Liver (tissue), 3 donors: ENCODE measurements at regions not wholly inside any gene's neighbourhood (a gene's known extent, or its start where the extent isn't known, plus 50 kb on each side); places are given as distances from the start of the nearest gene placed in this dataset.

Experiments used
- CTCF ChIP-seq: fragments of 150-350 bp; IDR thresholded peaks from 2 replicates; pipeline ENCODE4 v1.5.1; 2017; ENCODE audit warnings: improper control_type of control experiment, low read depth, low read length; ENCODE audit not compliant: missing input control
- JUND ChIP-seq, 2 donors: IDR thresholded peaks; 2 replicates each; pipeline ENCODE4 v1.6.1; 2016; ENCODE audit warnings: antibody characterized with exemption in 2 of 2
- MAX ChIP-seq: IDR thresholded peaks from 2 replicates; pipeline ENCODE4 v1.6.1; 2016; ENCODE audit warnings: antibody characterized with exemption
- SP1 ChIP-seq: IDR thresholded peaks from 2 replicates; pipeline ENCODE4 v1.6.1; 2018; ENCODE audit warnings: antibody characterized with exemption, mild to moderate bottlenecking
- donor health status: healthy.
- donor health status: healthy.

- TF ChIP-seq JUND (IDR thresholded peaks at IDR 0.05) (no peak), MAX (no peak), CTCF (no peak), SP1 (no peak)
Observed at GRCh38 chr5:121445511-121445910, 406.2 kb upstream of the FTMT start.
